Mucosa of rectum (tissue), 2 donors: ENCODE measurements at regions not wholly inside any gene's neighbourhood (a gene's known extent, or its start where the extent isn't known, plus 50 kb on each side); places are given as distances from the start of the nearest gene placed in this dataset.

Experiments
- H3K27ac ChIP-seq, 2 donors: one replicate each; pipeline ENCODE4 v1.7.0; 2013; ENCODE audit warnings: inconsistent platforms in 2 of 2, low read depth in 2 of 2, low read length in 2 of 2
- H3K27me3 ChIP-seq, 2 donors: one replicate each; pipeline ENCODE4 v1.7.0; 2013; ENCODE audit warnings: low read length in 2 of 2; ENCODE audit not compliant: control insufficient read depth in 2 of 2, insufficient read depth in 2 of 2
- H3K36me3 ChIP-seq, 2 donors: one replicate each; pipeline ENCODE4 v1.7.0; 2013; ENCODE audit warnings: low read length in 2 of 2; ENCODE audit not compliant: control insufficient read depth in 2 of 2, insufficient read depth in 2 of 2
- H3K4me1 ChIP-seq, 2 donors: one replicate each; pipeline ENCODE4 v1.7.0; 2013; ENCODE audit warnings: low read length in 2 of 2, mild to moderate bottlenecking in 1 of 2; ENCODE audit not compliant: control insufficient read depth in 2 of 2, insufficient read depth in 2 of 2
- H3K4me3 ChIP-seq, 2 donors: one replicate each; pipeline ENCODE4 v1.7.0; 2013; ENCODE audit warnings: low read length in 2 of 2
- H3K9ac ChIP-seq, 2 donors: one replicate each; pipeline ENCODE4 v1.7.0; 2013; ENCODE audit warnings: low read length in 2 of 2, low read depth in 1 of 2, mild to moderate bottlenecking in 1 of 2
- H3K9me3 ChIP-seq, 2 donors: one replicate each; pipeline ENCODE4 v1.7.0; 2013; ENCODE audit warnings: low read length in 2 of 2; ENCODE audit not compliant: control insufficient read depth in 2 of 2
- donor health status: healthy.
- donor health status: Normal muscosa, but diverticular disease.

DNA sequence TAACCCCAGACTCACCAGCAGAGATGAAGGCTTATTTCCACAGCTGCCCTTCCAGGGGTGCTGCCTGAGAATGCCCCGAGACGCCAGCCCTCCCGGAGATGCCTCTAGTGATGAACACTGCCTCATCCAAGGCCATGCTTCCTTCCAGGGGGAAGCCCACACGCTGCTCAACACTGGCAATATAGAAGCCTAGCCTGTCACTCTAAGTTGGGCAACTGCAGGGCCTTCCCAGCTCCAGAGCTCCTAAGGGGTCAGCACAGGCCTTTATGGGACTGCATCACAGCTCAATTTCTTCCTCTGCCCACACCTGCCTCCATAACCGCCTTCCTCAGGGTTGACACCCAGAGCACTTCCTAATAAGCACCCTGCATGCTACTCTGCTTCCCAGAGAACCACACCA, 217.7 kb downstream of the ABHD5 start:
- Histone ChIP-seq H3K36me3 (no peaks in the 10 kb centered on the region), H3K9ac (no peak overlapping the region), H3K27me3 (no peaks in the 10 kb centered on the region), H3K9me3 (no peaks in the 10 kb centered on the region), H3K27ac (no peak overlapping the region), H3K4me1 (no peaks in the 10 kb centered on the region), H3K4me3 (no peak overlapping the region)

DNA sequence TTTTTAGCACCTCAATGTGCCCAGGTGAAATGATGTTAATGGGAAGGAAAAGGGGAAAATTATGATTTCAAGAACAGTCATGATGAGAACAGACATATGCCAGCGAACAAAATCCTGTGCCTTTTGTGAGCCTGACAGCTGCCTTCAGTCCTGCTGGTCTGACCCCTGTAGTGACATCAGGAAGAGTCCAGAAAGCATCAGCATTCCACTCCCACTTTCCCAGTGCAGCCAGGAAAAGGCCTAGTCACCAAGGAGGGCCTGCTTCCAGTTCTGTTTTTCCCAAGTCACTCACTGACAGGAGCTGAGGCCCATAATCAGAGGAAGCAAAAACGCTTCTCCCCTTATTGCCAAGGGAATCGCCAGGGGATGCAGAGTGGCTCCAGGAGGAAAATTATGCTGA, 218.4 kb downstream of the ABHD5 start:
- no peak overlapping the region for H3K27ac ChIP-seq
- H3K9me3 ChIP-seq = no peaks in the 10 kb centered on the region
- no peaks in the 10 kb centered on the region for H3K27me3 ChIP-seq
- no peak overlapping the region for H3K9ac ChIP-seq
- H3K4me3 ChIP-seq = no peak overlapping the region
- H3K4me1 ChIP-seq = no peaks in the 10 kb centered on the region
- no peaks in the 10 kb centered on the region for H3K36me3 ChIP-seq

GRCh38 chr3:43910750-43911149, 220.0 kb downstream of the ABHD5 start:
- Histone ChIP-seq H3K9ac (no peak overlapping the region), H3K27ac (no peak overlapping the region), H3K27me3 (no peaks in the 10 kb centered on the region), H3K4me3 (no peak overlapping the region), H3K36me3 (no peaks in the 10 kb centered on the region), H3K4me1 (no peaks in the 10 kb centered on the region), H3K9me3 (no peaks in the 10 kb centered on the region)

GRCh38 chr3:43913036-43913948, 222.6 kb downstream of the ABHD5 start:
- no peaks in the 10 kb centered on the region for H3K36me3 ChIP-seq
- no peaks in the 10 kb centered on the region for H3K9me3 ChIP-seq
- H3K4me3 ChIP-seq = no peak overlapping the region
- H3K4me1 ChIP-seq = no peaks in the 10 kb centered on the region
- no peak overlapping the region for H3K27ac ChIP-seq
- no peaks in the 10 kb centered on the region for H3K27me3 ChIP-seq
- H3K9ac ChIP-seq = no peak overlapping the region

- no peaks in the 10 kb centered on the region for H3K4me1 ChIP-seq
- H3K36me3 ChIP-seq = no peaks in the 10 kb centered on the region
- H3K27me3 ChIP-seq = no peaks in the 10 kb centered on the region
- H3K9me3 ChIP-seq = no peaks in the 10 kb centered on the region
- no peak overlapping the region for H3K27ac ChIP-seq
- no peak overlapping the region for H3K9ac ChIP-seq
- no peak overlapping the region for H3K4me3 ChIP-seq
Measured at GRCh38 chr3:43914269-43914668, 223.5 kb downstream of the ABHD5 start.

- H3K4me1 ChIP-seq = no peaks in the 10 kb centered on the region
Measured at GRCh38 chr3:43915546-43915945, 224.8 kb downstream of the ABHD5 start.

GRCh38 chr3:43917361-43917760, 226.6 kb downstream of the ABHD5 start:
- no peaks in the 10 kb centered on the region for H3K4me1 ChIP-seq
- no peak overlapping the region for H3K9ac ChIP-seq
- no peaks in the 10 kb centered on the region for H3K9me3 ChIP-seq
- peaks cover 0 to 3% of the 10 kb centered on the region in 2 donors for H3K27me3 ChIP-seq
- no peak overlapping the region for H3K4me3 ChIP-seq
- H3K27ac ChIP-seq = no peak overlapping the region
- no peaks in the 10 kb centered on the region for H3K36me3 ChIP-seq

More at GRCh38 chr3:43915546-43915945, 224.8 kb downstream of the ABHD5 start:
- no peaks in the 10 kb centered on the region for H3K9me3 ChIP-seq
- H3K27ac ChIP-seq = no peak overlapping the region
- H3K27me3 ChIP-seq = peaks cover 0 to 3% of the 10 kb centered on the region in 2 donors
- no peak overlapping the region for H3K4me3 ChIP-seq
- H3K9ac ChIP-seq = no peak overlapping the region
- no peaks in the 10 kb centered on the region for H3K36me3 ChIP-seq

- H3K27me3 ChIP-seq = peaks cover 3% of the 10 kb centered on the region in 2 donors
- no peak overlapping the region for H3K4me3 ChIP-seq
- no peaks in the 10 kb centered on the region for H3K36me3 ChIP-seq
- no peak overlapping the region for H3K9ac ChIP-seq
- H3K9me3 ChIP-seq = no peaks in the 10 kb centered on the region
- no peak overlapping the region for H3K27ac ChIP-seq
- no peaks in the 10 kb centered on the region for H3K4me1 ChIP-seq
Measured at GRCh38 chr3:43919029-43919428, 228.3 kb downstream of the ABHD5 start.

- Histone ChIP-seq H3K27ac (no peak overlapping the region), H3K4me1 (no peaks in the 10 kb centered on the region), H3K36me3 (no peaks in the 10 kb centered on the region), H3K9me3 (no peaks in the 10 kb centered on the region), H3K9ac (no peak overlapping the region), H3K27me3 (peaks cover 3 to 6% of the 10 kb centered on the region in 2 donors), H3K4me3 (no peak overlapping the region)
Measured at GRCh38 chr3:43921056-43921648, 230.4 kb downstream of the ABHD5 start.

GRCh38 chr3:43922374-43922773, 231.6 kb downstream of the ABHD5 start:
- peaks cover 3 to 10% of the 10 kb centered on the region in 2 donors for H3K27me3 ChIP-seq

More at GRCh38 chr3:43922374-43922773, 231.6 kb downstream of the ABHD5 start:
- Histone ChIP-seq H3K4me3 (no peak overlapping the region), H3K4me1 (no peaks in the 10 kb centered on the region), H3K36me3 (no peaks in the 10 kb centered on the region), H3K27ac (no peak overlapping the region), H3K9ac (no peak overlapping the region), H3K9me3 (no peaks in the 10 kb centered on the region)
